GM12878 (cell line): ENCODE measurements at regions not wholly inside any gene's neighbourhood (a gene's known extent, or its start where the extent isn't known, plus 50 kb on each side); places are given as distances from the start of the nearest gene placed in this dataset.

ENCODE experiments used
- ATAC-seq: fragments of 200-7000 bp; cut with Tn5 transposase; 3 replicates; pipeline ENCODE4 v1.9.1; 2020; ENCODE audit warnings: mild to moderate bottlenecking, moderate library complexity
- BruUV-seq: library from RNA; stranded (reverse); fragments of 400-500 nt; replicated peaks from 2 replicates; lab custom pipeline; 2021; lab: Mats Ljungman, UMichigan
- CTCF ChIA-PET: fragments of 300-600 bp; sonication (Branson Sonifier 250); formaldehyde crosslinking; extraction: SDS; loops from one replicate; lab custom pipeline; 2021; ENCODE audit warnings: inconsistent platforms; lab: Yijun Ruan, JAX
- POLR2A ChIA-PET: fragments of 350-600 bp; formaldehyde crosslinking; extraction: SDS; loops from one replicate; lab custom pipeline; 2021; ENCODE audit warnings: inconsistent platforms; lab: Charles Lee
- RAD21 ChIA-PET: fragments of 300-600 bp; sonication (Branson Sonifier 250); formaldehyde crosslinking; loops from one replicate; lab custom pipeline; 2023; ENCODE audit warnings: antibody characterized with exemption; ENCODE audit not compliant: unreplicated experiment; lab: Charles Lee
- SMC1A ChIA-PET: fragments of 300-600 bp; sonication (Branson Sonifier 250); formaldehyde crosslinking; loops from one replicate; lab custom pipeline; 2023; ENCODE audit not compliant: unreplicated experiment, uncharacterized antibody; lab: Charles Lee
- DNase-seq: peaks from one replicate; pipeline ENCODE4 v3.0.0-alpha.2; 2011; ENCODE audit warnings: low read depth, low spot score
- FAIRE-seq: peaks from 3 replicates; lab custom pipeline; 2011; peaks lifted over from hg19 to GRCh38; lab: Jason Lieb, UNC
- H2AFZ ChIP-seq: 2 replicates; pipeline ENCODE4 v1.6.0; 2011; ENCODE audit warnings: low read depth, low read length, control low read depth; ENCODE audit not compliant: control insufficient read depth
- H3K27ac ChIP-seq: 2 replicates; pipeline ENCODE4 v1.5.1; 2011; ENCODE audit warnings: control low read depth; ENCODE audit not compliant: control insufficient read depth, insufficient read depth
- H3K27me3 ChIP-seq, 2 experiments: replicated peaks in 1 of 2; 2 replicates each; pipeline versions ENCODE4 v1.6.0 to v1.6.1; 2011; ENCODE audit warnings: low read length in 1 of 2; ENCODE audit not compliant: control insufficient read depth in 2 of 2, insufficient read depth in 2 of 2
- H3K36me3 ChIP-seq, 2 experiments: 2 replicates each; pipeline ENCODE4 v1.5.1; 2011; ENCODE audit warnings: low read length in 1 of 2; ENCODE audit not compliant: control insufficient read depth in 2 of 2, insufficient read depth in 2 of 2
- H3K4me1 ChIP-seq: 2 replicates; pipeline ENCODE4 v1.6.1; 2011; ENCODE audit warnings: mild to moderate bottlenecking, low read length, moderate library complexity, mixed read lengths; ENCODE audit not compliant: control insufficient read depth, insufficient read depth
- H3K4me2 ChIP-seq: 2 replicates; pipeline ENCODE4 v1.6.0; 2011; ENCODE audit warnings: control low read depth; ENCODE audit not compliant: control insufficient read depth, insufficient read depth
- H3K4me3 ChIP-seq: fragments of 200-600 bp; sonication (generic); 2 replicates; pipeline ENCODE4 v1.5.1; 2016
- H3K79me2 ChIP-seq: 2 replicates; pipeline ENCODE4 v1.6.0; 2011; ENCODE audit warnings: low read length; ENCODE audit not compliant: control insufficient read depth, insufficient read depth
- H3K9ac ChIP-seq: 2 replicates; pipeline ENCODE4 v1.8.0; 2011; ENCODE audit warnings: low read length, control low read depth, mixed read lengths; ENCODE audit not compliant: control insufficient read depth, insufficient read depth
- H3K9me3 ChIP-seq: replicated peaks from 3 replicates; pipeline ENCODE4 v1.5.1; 2011; ENCODE audit warnings: mild to moderate bottlenecking, low read length; ENCODE audit not compliant: control insufficient read depth, insufficient read depth
- H4K20me1 ChIP-seq: 2 replicates; pipeline ENCODE4 v1.6.0; 2011; ENCODE audit not compliant: control insufficient read depth, insufficient read depth
- DPF2 ChIP-seq: fragments of 450-650 bp; IDR thresholded peaks from 2 replicates; pipeline ENCODE4 v1.6.1; 2017; ENCODE audit warnings: mild to moderate bottlenecking
- HCFC1 ChIP-seq: fragments of 150-350 bp; IDR thresholded peaks from 2 replicates; pipeline ENCODE4 v1.6.1; 2014; ENCODE audit warnings: low read length
- IKZF1 ChIP-seq: fragments of 450-650 bp; conservative IDR thresholded peaks from 2 replicates; pipeline ENCODE4 v1.6.1; 2017; ENCODE audit warnings: antibody characterized with exemption, mild to moderate bottlenecking
- NFIC ChIP-seq: IDR thresholded peaks from 2 replicates; pipeline ENCODE4 v1.6.1; 2012; ENCODE audit warnings: low read depth, mild to moderate bottlenecking, inconsistent platforms, low read length, moderate library complexity
- NRF1 ChIP-seq: conservative IDR thresholded peaks from 2 replicates; pipeline ENCODE4 v1.6.1; 2011; ENCODE audit warnings: mild to moderate bottlenecking, low read depth, low read length, improper control_type of control experiment
- RAD51 ChIP-seq: fragments of 450-650 bp; IDR thresholded peaks from 2 replicates; pipeline ENCODE4 v1.6.1; 2016; ENCODE audit warnings: moderate library complexity, mild to moderate bottlenecking, inconsistent platforms
- SIN3A ChIP-seq: IDR thresholded peaks from 2 replicates; pipeline ENCODE4 v1.6.1; 2012; ENCODE audit warnings: low read depth, low read length, improper control_type of control experiment
- SIX5 ChIP-seq: IDR thresholded peaks from 2 replicates; pipeline ENCODE4 v1.6.1; 2011; ENCODE audit warnings: mild to moderate bottlenecking, low read depth, low read length, moderate library complexity; ENCODE audit not compliant: severe bottlenecking
- SMC3 ChIP-seq: IDR thresholded peaks from 2 replicates; pipeline ENCODE4 v1.6.1; 2011; ENCODE audit warnings: low read length, improper control_type of control experiment, borderline replicate concordance
- SREBF2 ChIP-seq: IDR thresholded peaks from 2 replicates; pipeline ENCODE4 v1.6.1; 2012; ENCODE audit warnings: mild to moderate bottlenecking, low read length
- ZBTB11 ChIP-seq: fragments of 450-650 bp; formaldehyde crosslinking; IDR thresholded peaks from 2 replicates; pipeline ENCODE4 v1.5.0; 2022; ENCODE audit warnings: mild to moderate bottlenecking, missing genetic modification characterization
- WGBS: methylation state at CpG from one replicate; pipeline ENCODE4 v1.1.6; 2016; ENCODE audit warnings: low lambda C conversion rate; ENCODE audit not compliant: insufficient replicate concordance, insufficient coverage; ENCODE audit errors: missing lambda C conversion rate; 5-methylcytosine and 5-hydroxymethylcytosine counted together
- in situ Hi-C: fragments of 300-500 bp; cut with MboI; formaldehyde crosslinking; loops from 9 replicates; pipeline ENCODE4 v1.14.3; 2018; ENCODE audit warnings: mixed read lengths
- intact Hi-C: fragments of 100-400 bp; cut with micrococcal nuclease; formaldehyde crosslinking; loops from one replicate; pipeline ENCODE4 v1.14.2; 2022; ENCODE audit not compliant: unreplicated experiment
- TF ChIP-seq, protein P1 (sequence below): fragments of 450-650 bp; IDR thresholded peaks from 2 replicates; pipeline ENCODE4 v1.6.1; 2017; ENCODE audit warnings: mild to moderate bottlenecking, moderate library complexity

DNA sequence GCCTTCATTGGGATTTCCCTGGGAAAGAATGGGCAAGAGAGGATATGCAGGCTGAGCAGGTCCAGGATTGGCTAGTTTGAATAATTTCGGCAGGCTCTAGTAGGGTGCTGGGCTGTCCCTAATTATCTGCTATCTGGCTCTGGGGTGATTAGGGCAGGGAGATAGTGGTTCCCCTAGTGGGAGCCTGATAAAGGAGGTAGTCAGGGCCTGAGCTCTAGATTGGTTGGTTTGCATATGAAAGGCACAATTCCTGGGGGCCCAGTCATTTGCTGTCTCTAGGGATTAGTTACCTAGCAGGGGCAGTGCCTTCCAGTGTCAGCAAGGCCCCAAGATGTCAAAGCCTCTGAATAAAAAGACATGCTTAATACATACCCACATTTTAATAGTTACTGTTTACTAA, 690.1 kb upstream of the KLHL29 start (continued):
- TF ChIP-seq, protein P1, sequence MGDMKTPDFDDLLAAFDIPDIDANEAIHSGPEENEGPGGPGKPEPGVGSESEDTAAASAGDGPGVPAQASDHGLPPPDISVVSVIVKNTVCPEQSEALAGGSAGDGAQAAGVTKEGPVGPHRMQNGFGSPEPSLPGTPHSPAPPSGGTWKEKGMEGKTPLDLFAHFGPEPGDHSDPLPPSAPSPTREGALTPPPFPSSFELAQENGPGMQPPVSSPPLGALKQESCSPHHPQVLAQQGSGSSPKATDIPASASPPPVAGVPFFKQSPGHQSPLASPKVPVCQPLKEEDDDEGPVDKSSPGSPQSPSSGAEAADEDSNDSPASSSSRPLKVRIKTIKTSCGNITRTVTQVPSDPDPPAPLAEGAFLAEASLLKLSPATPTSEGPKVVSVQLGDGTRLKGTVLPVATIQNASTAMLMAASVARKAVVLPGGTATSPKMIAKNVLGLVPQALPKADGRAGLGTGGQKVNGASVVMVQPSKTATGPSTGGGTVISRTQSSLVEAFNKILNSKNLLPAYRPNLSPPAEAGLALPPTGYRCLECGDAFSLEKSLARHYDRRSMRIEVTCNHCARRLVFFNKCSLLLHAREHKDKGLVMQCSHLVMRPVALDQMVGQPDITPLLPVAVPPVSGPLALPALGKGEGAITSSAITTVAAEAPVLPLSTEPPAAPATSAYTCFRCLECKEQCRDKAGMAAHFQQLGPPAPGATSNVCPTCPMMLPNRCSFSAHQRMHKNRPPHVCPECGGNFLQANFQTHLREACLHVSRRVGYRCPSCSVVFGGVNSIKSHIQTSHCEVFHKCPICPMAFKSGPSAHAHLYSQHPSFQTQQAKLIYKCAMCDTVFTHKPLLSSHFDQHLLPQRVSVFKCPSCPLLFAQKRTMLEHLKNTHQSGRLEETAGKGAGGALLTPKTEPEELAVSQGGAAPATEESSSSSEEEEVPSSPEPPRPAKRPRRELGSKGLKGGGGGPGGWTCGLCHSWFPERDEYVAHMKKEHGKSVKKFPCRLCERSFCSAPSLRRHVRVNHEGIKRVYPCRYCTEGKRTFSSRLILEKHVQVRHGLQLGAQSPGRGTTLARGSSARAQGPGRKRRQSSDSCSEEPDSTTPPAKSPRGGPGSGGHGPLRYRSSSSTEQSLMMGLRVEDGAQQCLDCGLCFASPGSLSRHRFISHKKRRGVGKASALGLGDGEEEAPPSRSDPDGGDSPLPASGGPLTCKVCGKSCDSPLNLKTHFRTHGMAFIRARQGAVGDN, result no peak
- no peak for TF ChIP-seq SMC3
- no peak for TF ChIP-seq DPF2
- TF ChIP-seq, all 136 proteins: peak for 0

DNA sequence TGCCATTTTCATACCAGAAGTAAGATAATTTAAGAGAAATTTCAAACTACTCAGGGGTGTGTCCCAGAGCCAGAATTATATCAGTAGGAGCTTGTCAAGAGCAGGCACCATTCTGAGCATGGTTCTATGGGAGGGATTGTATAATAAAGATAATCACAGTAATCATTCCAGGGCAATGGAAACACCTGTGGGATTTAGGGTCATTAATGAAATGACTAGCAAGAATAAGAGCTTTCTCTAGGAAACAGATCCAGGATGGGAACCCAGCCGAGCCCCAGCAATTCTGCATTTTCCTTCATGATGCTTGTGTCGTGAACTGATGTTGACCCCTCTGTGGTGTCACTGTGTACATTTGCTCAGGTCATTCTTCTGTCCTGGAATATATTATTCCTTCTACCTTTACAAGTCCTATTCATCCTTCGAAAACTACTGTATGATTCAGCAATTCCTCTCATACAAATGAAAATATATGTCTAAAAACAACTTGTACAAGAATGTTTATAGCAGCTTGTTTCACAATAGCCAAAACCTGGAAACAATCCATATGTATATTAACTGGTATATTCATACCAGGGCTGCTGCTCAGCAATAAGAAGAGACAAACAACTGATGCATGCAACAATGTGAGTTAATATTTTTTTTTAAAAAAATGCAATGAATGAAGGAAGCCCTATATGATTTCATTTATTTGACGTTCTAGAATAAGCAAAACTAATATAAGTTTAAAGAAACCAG, 687.8 kb upstream of the KLHL29 start:
- no peaks in the 10 kb centered on the region for H3K4me1 ChIP-seq
- H3K9ac ChIP-seq, result no peak overlapping the region
- intact Hi-C loops (no loop called here), in situ Hi-C loops (no loop called here)
- no peak for DNase-seq
- WGBS, result 17% methylated on average over 4 of the region's 4 CpGs
- ChIA-PET POLR2A (no interaction called here), CTCF (no interaction called here), SMC1A (interaction anchor here (0.6 kb wide), 1 partner anchor 21 kb away, joined by 3 read pairs; no protein-coding TSS in a partner anchor), RAD21 (no interaction called here)
- H3K79me2 ChIP-seq, result no peaks in the 10 kb centered on the region
- H3K27me3 ChIP-seq, result no peaks in the 10 kb centered on the region
- no peak overlapping the region for H3K4me2 ChIP-seq
- H3K36me3 ChIP-seq, result no peaks in the 10 kb centered on the region
- no peak for TF ChIP-seq RAD51
- TF ChIP-seq IKZF1, result no peak
- TF ChIP-seq SREBF2, result no peak
- TF ChIP-seq HCFC1, result no peak
- TF ChIP-seq NRF1, result no peak
- no peak for TF ChIP-seq SIN3A
- no peak for TF ChIP-seq SIX5
- TF ChIP-seq ZBTB11, result no peak
- TF ChIP-seq NFIC, result no peak
- H3K4me3 ChIP-seq, result no peak overlapping the region
- no peak overlapping the region for H2AFZ ChIP-seq
- H4K20me1 ChIP-seq, result no peaks in the 10 kb centered on the region
- no TSS peak for BruUV-seq
- ATAC-seq, result no peak
- H3K9me3 ChIP-seq, result no peaks in the 10 kb centered on the region
- no peak for FAIRE-seq
- no peak overlapping the region for H3K27ac ChIP-seq
